Smooth muscle cell (in vitro differentiated cells): ENCODE measurements at regions not wholly inside any gene's neighbourhood (a gene's known extent, or its start where the extent isn't known, plus 50 kb on each side); places are given as distances from the start of the nearest gene placed in this dataset.
"Not testable (repeated sequence)": the region's sequence is repeated elsewhere in the genome, so short reads cannot be mapped to it uniquely, and the experiment has no call there.

Experiments used
- DNase-seq: peaks from one replicate; lab custom pipeline; 2025; ENCODE audit not compliant: unreplicated experiment; lab: John Stamatoyannopoulos, UW
- H2AFZ ChIP-seq: fragments of 200-600 bp; sonication (generic); 2 replicates; pipeline ENCODE4 v1.6.0; 2016; ENCODE audit warnings: antibody characterized with exemption, low read depth, mild to moderate bottlenecking
- H3F3A ChIP-seq: fragments of 200-600 bp; sonication (generic); 2 replicates; pipeline ENCODE4 v1.6.0; 2017; ENCODE audit warnings: antibody characterized with exemption, low read depth
- H3K27ac ChIP-seq: fragments of 200-600 bp; sonication (generic); 2 replicates; pipeline ENCODE4 v1.5.1; 2016; ENCODE audit warnings: low read depth, mild to moderate bottlenecking
- H3K27me3 ChIP-seq: fragments of 200-600 bp; sonication (generic); 2 replicates; pipeline ENCODE4 v1.6.1; 2016; ENCODE audit warnings: low read depth, mild to moderate bottlenecking
- H3K36me3 ChIP-seq: fragments of 200-600 bp; sonication (generic); 2 replicates; pipeline ENCODE4 v1.5.1; 2016; ENCODE audit warnings: low read depth
- H3K4me1 ChIP-seq: fragments of 200-600 bp; sonication (generic); 2 replicates; pipeline ENCODE4 v1.5.1; 2016; ENCODE audit warnings: low read depth
- H3K4me2 ChIP-seq: fragments of 200-600 bp; sonication (generic); 2 replicates; pipeline ENCODE4 v1.6.0; 2016; ENCODE audit warnings: mild to moderate bottlenecking
- H3K4me3 ChIP-seq: fragments of 200-600 bp; sonication (generic); 2 replicates; pipeline ENCODE4 v1.5.1; 2016; ENCODE audit warnings: mild to moderate bottlenecking
- H3K79me2 ChIP-seq: fragments of 200-600 bp; sonication (generic); 2 replicates; pipeline ENCODE4 v1.6.0; 2016; ENCODE audit warnings: low read depth, mild to moderate bottlenecking
- H3K9ac ChIP-seq: fragments of 200-600 bp; sonication (generic); 2 replicates; pipeline ENCODE4 v1.6.0; 2016; ENCODE audit warnings: low read depth
- H3K9me3 ChIP-seq: fragments of 200-600 bp; sonication (generic); replicated peaks from 2 replicates; pipeline ENCODE4 v1.5.1; 2016; ENCODE audit warnings: low read depth
- H4K20me1 ChIP-seq: fragments of 200-600 bp; sonication (generic); 2 replicates; pipeline ENCODE4 v1.6.0; 2016; ENCODE audit warnings: low read depth
- WGBS: methylation state at CpG from one replicate; pipeline ENCODE4 v1.1.7; 2016; ENCODE audit warnings: low lambda C conversion rate; 5-methylcytosine and 5-hydroxymethylcytosine counted together
- TF ChIP-seq, protein P1 (sequence below): fragments of 200-600 bp; sonication (generic); IDR thresholded peaks from 2 replicates; pipeline ENCODE4 v1.5.1; 2017; ENCODE audit warnings: borderline replicate concordance, mild to moderate bottlenecking, antibody characterized with exemption; ENCODE audit not compliant: insufficient read depth, poor library complexity, severe bottlenecking

DNA sequence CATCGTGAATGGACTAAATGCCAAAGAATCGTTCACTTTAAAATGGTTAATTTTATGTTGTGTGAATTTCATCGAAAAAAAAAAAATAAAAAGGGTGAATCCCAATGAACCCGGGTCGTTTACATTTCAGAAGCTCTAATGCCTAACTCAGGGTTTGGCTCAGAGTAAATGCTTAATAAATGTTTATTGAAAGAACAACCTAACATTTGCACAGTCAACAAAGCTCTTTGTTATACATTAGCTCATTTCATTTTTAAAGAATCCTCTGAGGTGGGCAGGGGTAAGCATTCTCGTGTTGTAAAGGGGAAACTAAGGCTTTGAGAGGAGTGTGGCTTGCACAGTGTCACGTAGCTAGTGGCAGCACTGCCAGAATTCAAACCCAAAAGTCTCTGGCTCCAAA is 109.5 kb downstream of the RPLP1 start:
- Histone ChIP-seq H3K4me3 (no peak overlapping the region), H3K9me3 (no peaks in the 10 kb centered on the region), H3K4me1 (peaks cover 11% of the 10 kb centered on the region), H4K20me1 (no peaks in the 10 kb centered on the region), H3K9ac (no peak overlapping the region), H3K27ac (no peak overlapping the region), H3K27me3 (no peaks in the 10 kb centered on the region), H3K4me2 (no peak overlapping the region), H3K79me2 (no peaks in the 10 kb centered on the region), H3K36me3 (no peaks in the 10 kb centered on the region), H3F3A (peaks cover 1% of the 10 kb centered on the region), H2AFZ (no peak overlapping the region)
- no peak for DNase-seq
- TF ChIP-seq, protein P1, sequence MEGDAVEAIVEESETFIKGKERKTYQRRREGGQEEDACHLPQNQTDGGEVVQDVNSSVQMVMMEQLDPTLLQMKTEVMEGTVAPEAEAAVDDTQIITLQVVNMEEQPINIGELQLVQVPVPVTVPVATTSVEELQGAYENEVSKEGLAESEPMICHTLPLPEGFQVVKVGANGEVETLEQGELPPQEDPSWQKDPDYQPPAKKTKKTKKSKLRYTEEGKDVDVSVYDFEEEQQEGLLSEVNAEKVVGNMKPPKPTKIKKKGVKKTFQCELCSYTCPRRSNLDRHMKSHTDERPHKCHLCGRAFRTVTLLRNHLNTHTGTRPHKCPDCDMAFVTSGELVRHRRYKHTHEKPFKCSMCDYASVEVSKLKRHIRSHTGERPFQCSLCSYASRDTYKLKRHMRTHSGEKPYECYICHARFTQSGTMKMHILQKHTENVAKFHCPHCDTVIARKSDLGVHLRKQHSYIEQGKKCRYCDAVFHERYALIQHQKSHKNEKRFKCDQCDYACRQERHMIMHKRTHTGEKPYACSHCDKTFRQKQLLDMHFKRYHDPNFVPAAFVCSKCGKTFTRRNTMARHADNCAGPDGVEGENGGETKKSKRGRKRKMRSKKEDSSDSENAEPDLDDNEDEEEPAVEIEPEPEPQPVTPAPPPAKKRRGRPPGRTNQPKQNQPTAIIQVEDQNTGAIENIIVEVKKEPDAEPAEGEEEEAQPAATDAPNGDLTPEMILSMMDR, result no peak
- WGBS, result 85% methylated on average over 7 of the region's 7 CpGs

DNA sequence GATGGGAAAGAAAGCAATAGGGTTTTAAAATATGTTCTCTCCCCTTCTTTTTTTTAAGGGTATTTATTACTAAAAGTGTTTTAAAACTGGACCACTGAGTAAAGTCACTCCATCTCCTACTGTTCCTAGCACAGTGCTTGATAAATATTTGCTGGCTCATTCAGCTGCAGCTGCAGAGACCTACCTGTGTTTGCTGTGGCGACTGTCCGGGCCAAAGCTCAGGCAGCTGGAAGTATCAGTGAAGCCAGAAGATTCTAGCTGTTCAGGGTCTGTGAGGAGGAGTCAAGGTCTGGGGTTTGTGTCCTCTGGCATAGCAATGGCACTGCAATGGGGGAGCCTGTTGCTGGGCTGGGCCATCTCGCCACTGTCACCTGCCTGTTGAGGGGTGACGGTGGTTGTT is 109.9 kb downstream of the RPLP1 start:
- no peaks in the 10 kb centered on the region for H4K20me1 ChIP-seq
- H3F3A ChIP-seq, result no peaks in the 10 kb centered on the region
- no peaks in the 10 kb centered on the region for H3K9me3 ChIP-seq
- H3K79me2 ChIP-seq, result no peaks in the 10 kb centered on the region
- no peak overlapping the region for H3K27ac ChIP-seq
- DNase-seq, result no peak
- TF ChIP-seq, protein P1, result no peak
- peaks cover 7% of the 10 kb centered on the region for H3K4me1 ChIP-seq
- H3K4me3 ChIP-seq, result no peak overlapping the region
- WGBS, result 96% methylated on average over 4 of the region's 4 CpGs
- H3K36me3 ChIP-seq, result no peaks in the 10 kb centered on the region
- no peak overlapping the region for H2AFZ ChIP-seq
- H3K9ac ChIP-seq, result no peak overlapping the region
- no peak overlapping the region for H3K4me2 ChIP-seq
- no peaks in the 10 kb centered on the region for H3K27me3 ChIP-seq

DNA sequence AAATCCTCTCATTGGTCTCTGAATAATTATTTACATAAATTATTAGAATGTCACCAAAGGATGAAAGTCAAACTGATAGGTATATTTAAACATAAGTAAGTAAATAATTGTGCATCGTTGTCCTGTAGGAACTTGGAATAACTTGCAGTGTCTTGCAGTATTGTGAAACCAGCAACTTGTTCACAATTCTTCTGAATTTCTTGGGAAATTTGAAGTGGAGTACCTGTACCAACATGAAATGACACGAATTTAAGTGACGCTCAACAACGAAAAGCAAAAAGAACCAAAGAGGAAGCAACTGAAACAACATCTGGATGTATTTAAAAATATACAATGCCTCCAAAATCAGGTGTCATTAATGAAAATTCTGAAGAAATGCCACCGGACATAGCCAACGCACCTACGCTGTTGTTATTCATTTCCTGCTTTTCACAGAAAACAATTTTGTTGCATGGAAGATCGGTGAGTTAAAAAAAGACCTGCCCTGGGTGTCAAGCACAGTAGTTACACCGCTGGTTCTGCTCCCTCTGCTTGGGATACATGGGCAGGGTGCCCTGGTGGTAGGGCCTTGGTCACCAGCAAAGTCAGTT is 112.5 kb downstream of the RPLP1 start:
- 83% methylated on average over 9 of the region's 9 CpGs for WGBS
- Histone ChIP-seq H3K79me2 (no peaks in the 10 kb centered on the region), H3K9ac (no peak overlapping the region), H3K4me3 (no peak overlapping the region), H2AFZ (no peak overlapping the region), H3K27ac (no peak overlapping the region), H3K36me3 (no peaks in the 10 kb centered on the region), H3K9me3 (no peaks in the 10 kb centered on the region), H3K4me1 (no peaks in the 10 kb centered on the region), H3K4me2 (no peak overlapping the region), H3F3A (no peaks in the 10 kb centered on the region), H3K27me3 (no peaks in the 10 kb centered on the region), H4K20me1 (no peaks in the 10 kb centered on the region)
- DNase-seq, result no peak
- TF ChIP-seq, protein P1, result no peak

DNA sequence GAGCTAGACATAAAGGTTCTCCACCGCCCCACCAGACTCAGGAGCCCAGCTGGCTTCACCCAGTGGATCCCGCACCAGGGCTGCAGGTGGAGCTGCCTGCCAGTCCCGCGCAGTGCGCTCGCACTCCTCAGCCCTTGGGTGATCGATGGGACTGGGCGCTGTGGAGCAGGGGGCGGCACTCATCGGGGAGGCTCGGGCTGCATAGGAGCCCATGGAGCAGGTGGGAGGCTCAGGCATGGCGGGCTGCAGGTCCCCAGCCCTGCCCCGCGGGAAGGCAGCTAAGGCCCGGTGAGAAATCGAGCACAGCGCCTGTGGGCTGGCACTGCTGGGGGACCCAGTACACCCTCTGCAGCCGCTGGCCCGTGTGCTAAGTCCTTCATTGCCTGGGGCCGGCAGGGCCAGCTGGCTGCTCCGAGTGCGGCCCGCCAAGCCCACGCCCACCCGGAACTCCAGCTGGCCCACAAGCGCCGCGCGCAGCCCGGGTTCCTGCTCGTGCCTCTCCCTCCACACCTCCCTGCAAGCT is 114.7 kb downstream of the RPLP1 start:
- not testable (repeated sequence) for H3K9ac ChIP-seq, H3K27ac ChIP-seq, DNase-seq, H3F3A ChIP-seq, H4K20me1 ChIP-seq, H3K27me3 ChIP-seq, H3K4me3 ChIP-seq, H2AFZ ChIP-seq, H3K79me2 ChIP-seq, H3K9me3 ChIP-seq, H3K4me2 ChIP-seq, H3K4me1 ChIP-seq, H3K36me3 ChIP-seq
- 97% methylated on average over 31 of the region's 31 CpGs for WGBS
